ENCODE measurements at regions not wholly inside any gene's neighbourhood (a gene's known extent, or its start where the extent isn't known, plus 50 kb on each side); places are given as distances from the start of the nearest gene placed in this dataset.

- no peak for TF ChIP-seq POLR2A (IDR thresholded peaks at IDR 0.05)
- TF ChIP-seq CTCF (IDR thresholded peaks at IDR 0.05) = no peak
These were observed 540.1 kb upstream of the FAM241A start for GRCh38 chr4:111605111-111605510.

All from right lobe of liver (tissue), 4 donors.